ENCODE measurements at regions not wholly inside any gene's neighbourhood (a gene's known extent, or its start where the extent isn't known, plus 50 kb on each side); places are given as distances from the start of the nearest gene placed in this dataset.

- no peak for ATAC-seq
- TF ChIP-seq TCF4 (CRISPR knock-in tag; IDR thresholded peaks at IDR 0.05; ENCODE audit: borderline replicate concordance): no peak
- TF ChIP-seq, protein P1, sequence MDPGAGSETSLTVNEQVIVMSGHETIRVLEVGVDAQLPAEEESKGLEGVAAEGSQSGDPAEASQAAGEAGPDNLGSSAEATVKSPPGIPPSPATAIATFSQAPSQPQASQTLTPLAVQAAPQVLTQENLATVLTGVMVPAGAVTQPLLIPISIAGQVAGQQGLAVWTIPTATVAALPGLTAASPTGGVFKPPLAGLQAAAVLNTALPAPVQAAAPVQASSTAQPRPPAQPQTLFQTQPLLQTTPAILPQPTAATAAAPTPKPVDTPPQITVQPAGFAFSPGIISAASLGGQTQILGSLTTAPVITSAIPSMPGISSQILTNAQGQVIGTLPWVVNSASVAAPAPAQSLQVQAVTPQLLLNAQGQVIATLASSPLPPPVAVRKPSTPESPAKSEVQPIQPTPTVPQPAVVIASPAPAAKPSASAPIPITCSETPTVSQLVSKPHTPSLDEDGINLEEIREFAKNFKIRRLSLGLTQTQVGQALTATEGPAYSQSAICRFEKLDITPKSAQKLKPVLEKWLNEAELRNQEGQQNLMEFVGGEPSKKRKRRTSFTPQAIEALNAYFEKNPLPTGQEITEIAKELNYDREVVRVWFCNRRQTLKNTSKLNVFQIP (CRISPR knock-in tag; IDR thresholded peaks at IDR 0.05; ENCODE audit: borderline replicate concordance, low read depth): no peak
- TF ChIP-seq GLIS3 (CRISPR knock-in tag; IDR thresholded peaks at IDR 0.05): no peak
Measured at GRCh38 chr12:78384541-78384940, 480.0 kb upstream of the SYT1 start.

DNA sequence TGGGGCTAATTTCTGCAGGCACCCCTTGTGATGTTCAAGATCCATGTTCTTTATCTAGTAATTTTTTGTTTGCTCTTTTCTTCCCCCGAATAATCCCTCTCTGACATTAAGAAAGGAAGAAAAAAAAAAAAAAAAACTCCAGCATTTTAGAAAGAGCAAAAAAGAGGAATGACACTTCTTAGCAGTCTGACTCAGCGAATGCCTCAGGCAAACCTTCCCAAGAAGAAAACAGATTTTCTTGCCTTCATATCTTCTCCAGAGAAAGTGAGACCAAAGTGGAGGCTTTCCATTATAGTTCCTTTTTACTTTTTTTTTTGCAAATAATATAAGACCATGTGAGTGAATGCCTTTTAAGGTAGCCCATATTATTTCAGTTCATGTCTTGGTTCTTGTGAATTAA is 479.0 kb upstream of the SYT1 start:
- ATAC-seq: no peak

GRCh38 chr12:78386871-78387270 is 477.7 kb upstream of the SYT1 start:
- no peak for TF ChIP-seq ZNF565 (CRISPR knock-in tag; conservative IDR thresholded peaks at IDR 0.05; ENCODE audit: low read depth)
- TF ChIP-seq TOX (CRISPR knock-in tag; IDR thresholded peaks at IDR 0.05; ENCODE audit: borderline replicate concordance): no peak
- no peak for TF ChIP-seq SNAI2 (CRISPR knock-in tag; IDR thresholded peaks at IDR 0.05)
- ATAC-seq: no peak

More for the DNA sequence above, 479.0 kb upstream of the SYT1 start:
- TF ChIP-seq SNAI2 (CRISPR knock-in tag; IDR thresholded peaks at IDR 0.05): no peak
- TF ChIP-seq TCF4 (CRISPR knock-in tag; IDR thresholded peaks at IDR 0.05; ENCODE audit: borderline replicate concordance): no peak
- no peak for TF ChIP-seq BACH2 (CRISPR knock-in tag; IDR thresholded peaks at IDR 0.05; ENCODE audit: borderline replicate concordance)
- TF ChIP-seq ZC3H10 (CRISPR knock-in tag; IDR thresholded peaks at IDR 0.05): no peak
- no peak for TF ChIP-seq ZNF70 (CRISPR knock-in tag; IDR thresholded peaks at IDR 0.05)
- no peak for TF ChIP-seq ZNF565 (CRISPR knock-in tag; conservative IDR thresholded peaks at IDR 0.05; ENCODE audit: low read depth)
- TF ChIP-seq GLIS3 (CRISPR knock-in tag; IDR thresholded peaks at IDR 0.05): no peak

DNA sequence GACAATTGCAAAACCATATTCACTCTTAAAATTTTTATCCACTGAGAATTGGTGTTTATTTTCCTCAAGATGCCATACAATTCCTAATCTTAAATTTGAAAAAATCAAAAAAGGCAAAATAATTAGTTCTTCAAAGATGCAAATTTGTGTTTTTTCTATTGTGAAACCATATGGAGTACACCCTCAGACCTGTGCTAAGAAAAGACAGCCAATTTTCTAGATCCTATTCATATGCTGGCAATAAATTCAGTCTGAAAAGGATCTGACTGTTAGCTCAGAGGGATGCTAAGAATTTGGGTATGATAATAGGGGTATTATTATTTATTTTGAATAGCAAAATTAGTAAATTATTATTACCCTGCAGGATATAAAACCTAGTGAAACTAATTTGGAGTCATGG is 476.9 kb upstream of the SYT1 start:
- TF ChIP-seq CSDC2 (CRISPR knock-in tag; IDR thresholded peaks at IDR 0.05): no peak
- no peak for TF ChIP-seq BACH2 (CRISPR knock-in tag; IDR thresholded peaks at IDR 0.05; ENCODE audit: borderline replicate concordance)
- TF ChIP-seq, protein P2, sequence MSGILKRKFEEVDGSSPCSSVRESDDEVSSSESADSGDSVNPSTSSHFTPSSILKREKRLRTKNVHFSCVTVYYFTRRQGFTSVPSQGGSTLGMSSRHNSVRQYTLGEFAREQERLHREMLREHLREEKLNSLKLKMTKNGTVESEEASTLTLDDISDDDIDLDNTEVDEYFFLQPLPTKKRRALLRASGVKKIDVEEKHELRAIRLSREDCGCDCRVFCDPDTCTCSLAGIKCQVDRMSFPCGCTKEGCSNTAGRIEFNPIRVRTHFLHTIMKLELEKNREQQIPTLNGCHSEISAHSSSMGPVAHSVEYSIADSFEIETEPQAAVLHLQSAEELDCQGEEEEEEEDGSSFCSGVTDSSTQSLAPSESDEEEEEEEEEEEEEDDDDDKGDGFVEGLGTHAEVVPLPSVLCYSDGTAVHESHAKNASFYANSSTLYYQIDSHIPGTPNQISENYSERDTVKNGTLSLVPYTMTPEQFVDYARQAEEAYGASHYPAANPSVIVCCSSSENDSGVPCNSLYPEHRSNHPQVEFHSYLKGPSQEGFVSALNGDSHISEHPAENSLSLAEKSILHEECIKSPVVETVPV (CRISPR knock-in tag; IDR thresholded peaks at IDR 0.05): no peak
- no peak for TF ChIP-seq GLIS3 (CRISPR knock-in tag; IDR thresholded peaks at IDR 0.05)
- no peak for TF ChIP-seq ZFP30 (CRISPR knock-in tag; IDR thresholded peaks at IDR 0.05)
- no peak for TF ChIP-seq RARB (CRISPR knock-in tag; IDR thresholded peaks at IDR 0.05)
- no peak for TF ChIP-seq SNAI2 (CRISPR knock-in tag; IDR thresholded peaks at IDR 0.05)
- TF ChIP-seq TOX (CRISPR knock-in tag; IDR thresholded peaks at IDR 0.05; ENCODE audit: borderline replicate concordance): no peak
- TF ChIP-seq, protein P1 (CRISPR knock-in tag; IDR thresholded peaks at IDR 0.05; ENCODE audit: borderline replicate concordance, low read depth): no peak
- ATAC-seq: no peak

DNA sequence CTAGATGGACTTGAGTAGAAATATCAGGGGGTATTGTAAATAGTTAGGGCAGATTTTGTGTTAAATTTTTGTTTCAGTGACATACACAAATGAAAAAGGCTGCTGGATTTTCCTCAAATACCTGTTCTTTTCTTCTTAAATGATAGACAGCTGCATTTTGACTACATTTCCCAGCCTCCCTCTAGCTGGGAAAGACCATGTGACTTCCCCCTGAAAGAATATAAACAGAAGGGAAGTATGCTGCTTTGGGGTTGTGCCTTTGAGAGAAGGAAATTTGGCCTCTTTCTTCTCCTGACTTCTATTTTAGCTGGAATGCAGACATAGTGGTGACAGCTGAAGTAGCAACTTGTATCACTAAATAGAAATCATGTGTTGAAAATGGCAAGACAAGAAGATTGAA is 476.1 kb upstream of the SYT1 start:
- TF ChIP-seq, protein P3, sequence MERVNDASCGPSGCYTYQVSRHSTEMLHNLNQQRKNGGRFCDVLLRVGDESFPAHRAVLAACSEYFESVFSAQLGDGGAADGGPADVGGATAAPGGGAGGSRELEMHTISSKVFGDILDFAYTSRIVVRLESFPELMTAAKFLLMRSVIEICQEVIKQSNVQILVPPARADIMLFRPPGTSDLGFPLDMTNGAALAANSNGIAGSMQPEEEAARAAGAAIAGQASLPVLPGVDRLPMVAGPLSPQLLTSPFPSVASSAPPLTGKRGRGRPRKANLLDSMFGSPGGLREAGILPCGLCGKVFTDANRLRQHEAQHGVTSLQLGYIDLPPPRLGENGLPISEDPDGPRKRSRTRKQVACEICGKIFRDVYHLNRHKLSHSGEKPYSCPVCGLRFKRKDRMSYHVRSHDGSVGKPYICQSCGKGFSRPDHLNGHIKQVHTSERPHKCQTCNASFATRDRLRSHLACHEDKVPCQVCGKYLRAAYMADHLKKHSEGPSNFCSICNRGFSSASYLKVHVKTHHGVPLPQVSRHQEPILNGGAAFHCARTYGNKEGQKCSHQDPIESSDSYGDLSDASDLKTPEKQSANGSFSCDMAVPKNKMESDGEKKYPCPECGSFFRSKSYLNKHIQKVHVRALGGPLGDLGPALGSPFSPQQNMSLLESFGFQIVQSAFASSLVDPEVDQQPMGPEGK (CRISPR knock-in tag; IDR thresholded peaks at IDR 0.05; ENCODE audit: borderline replicate concordance): no peak
- no peak for TF ChIP-seq ZC3H10 (CRISPR knock-in tag; IDR thresholded peaks at IDR 0.05)
- TF ChIP-seq, protein P4, sequence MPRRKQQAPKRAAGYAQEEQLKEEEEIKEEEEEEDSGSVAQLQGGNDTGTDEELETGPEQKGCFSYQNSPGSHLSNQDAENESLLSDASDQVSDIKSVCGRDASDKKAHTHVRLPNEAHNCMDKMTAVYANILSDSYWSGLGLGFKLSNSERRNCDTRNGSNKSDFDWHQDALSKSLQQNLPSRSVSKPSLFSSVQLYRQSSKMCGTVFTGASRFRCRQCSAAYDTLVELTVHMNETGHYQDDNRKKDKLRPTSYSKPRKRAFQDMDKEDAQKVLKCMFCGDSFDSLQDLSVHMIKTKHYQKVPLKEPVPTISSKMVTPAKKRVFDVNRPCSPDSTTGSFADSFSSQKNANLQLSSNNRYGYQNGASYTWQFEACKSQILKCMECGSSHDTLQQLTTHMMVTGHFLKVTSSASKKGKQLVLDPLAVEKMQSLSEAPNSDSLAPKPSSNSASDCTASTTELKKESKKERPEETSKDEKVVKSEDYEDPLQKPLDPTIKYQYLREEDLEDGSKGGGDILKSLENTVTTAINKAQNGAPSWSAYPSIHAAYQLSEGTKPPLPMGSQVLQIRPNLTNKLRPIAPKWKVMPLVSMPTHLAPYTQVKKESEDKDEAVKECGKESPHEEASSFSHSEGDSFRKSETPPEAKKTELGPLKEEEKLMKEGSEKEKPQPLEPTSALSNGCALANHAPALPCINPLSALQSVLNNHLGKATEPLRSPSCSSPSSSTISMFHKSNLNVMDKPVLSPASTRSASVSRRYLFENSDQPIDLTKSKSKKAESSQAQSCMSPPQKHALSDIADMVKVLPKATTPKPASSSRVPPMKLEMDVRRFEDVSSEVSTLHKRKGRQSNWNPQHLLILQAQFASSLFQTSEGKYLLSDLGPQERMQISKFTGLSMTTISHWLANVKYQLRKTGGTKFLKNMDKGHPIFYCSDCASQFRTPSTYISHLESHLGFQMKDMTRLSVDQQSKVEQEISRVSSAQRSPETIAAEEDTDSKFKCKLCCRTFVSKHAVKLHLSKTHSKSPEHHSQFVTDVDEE (CRISPR knock-in tag; IDR thresholded peaks at IDR 0.05): no peak
- TF ChIP-seq, protein P1 (CRISPR knock-in tag; IDR thresholded peaks at IDR 0.05; ENCODE audit: borderline replicate concordance, low read depth): no peak
- TF ChIP-seq ESRRG (CRISPR knock-in tag; IDR thresholded peaks at IDR 0.05): no peak
- no peak for TF ChIP-seq ISL1 (CRISPR knock-in tag; IDR thresholded peaks at IDR 0.05)
- TF ChIP-seq TCF4 (CRISPR knock-in tag; IDR thresholded peaks at IDR 0.05; ENCODE audit: borderline replicate concordance): no peak
- TF ChIP-seq CSDC2 (CRISPR knock-in tag; IDR thresholded peaks at IDR 0.05): no peak
- TF ChIP-seq, protein P5, sequence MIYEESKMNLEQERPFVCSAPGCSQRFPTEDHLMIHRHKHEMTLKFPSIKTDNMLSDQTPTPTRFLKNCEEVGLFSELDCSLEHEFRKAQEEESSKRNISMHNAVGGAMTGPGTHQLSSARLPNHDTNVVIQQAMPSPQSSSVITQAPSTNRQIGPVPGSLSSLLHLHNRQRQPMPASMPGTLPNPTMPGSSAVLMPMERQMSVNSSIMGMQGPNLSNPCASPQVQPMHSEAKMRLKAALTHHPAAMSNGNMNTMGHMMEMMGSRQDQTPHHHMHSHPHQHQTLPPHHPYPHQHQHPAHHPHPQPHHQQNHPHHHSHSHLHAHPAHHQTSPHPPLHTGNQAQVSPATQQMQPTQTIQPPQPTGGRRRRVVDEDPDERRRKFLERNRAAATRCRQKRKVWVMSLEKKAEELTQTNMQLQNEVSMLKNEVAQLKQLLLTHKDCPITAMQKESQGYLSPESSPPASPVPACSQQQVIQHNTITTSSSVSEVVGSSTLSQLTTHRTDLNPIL (CRISPR knock-in tag; IDR thresholded peaks at IDR 0.05; ENCODE audit: low read depth): no peak
- no peak for TF ChIP-seq ZFP3 (CRISPR knock-in tag; IDR thresholded peaks at IDR 0.05)
- no peak for TF ChIP-seq ZNF565 (CRISPR knock-in tag; conservative IDR thresholded peaks at IDR 0.05; ENCODE audit: low read depth)
- TF ChIP-seq RARB (CRISPR knock-in tag; IDR thresholded peaks at IDR 0.05): no peak
- TF ChIP-seq PPARA (CRISPR knock-in tag; IDR thresholded peaks at IDR 0.05; ENCODE audit: borderline replicate concordance): no peak
- TF ChIP-seq ZNF8 (CRISPR knock-in tag; IDR thresholded peaks at IDR 0.05): no peak
- no peak for TF ChIP-seq TOX (CRISPR knock-in tag; IDR thresholded peaks at IDR 0.05; ENCODE audit: borderline replicate concordance)
- no peak for ATAC-seq

All from SK-N-SH treated with all-trans-retinoic acid at 6 μM for 48 hours (cell line).